Rectal smooth muscle tissue (tissue), 1 donor: ENCODE measurements at regions not wholly inside any gene's neighbourhood (a gene's known extent, or its start where the extent isn't known, plus 50 kb on each side); places are given as distances from the start of the nearest gene placed in this dataset.
"Not testable (repeated sequence)": the region's sequence is repeated elsewhere in the genome, so short reads cannot be mapped to it uniquely, and the experiment has no call there.

Source experiments
- H3K27ac ChIP-seq: one replicate; pipeline ENCODE4 v1.7.0; 2013; ENCODE audit warnings: low read depth, low read length, inconsistent platforms
- H3K27me3 ChIP-seq: one replicate; pipeline ENCODE4 v1.7.0; 2013; ENCODE audit warnings: low read length; ENCODE audit not compliant: control insufficient read depth, insufficient read depth
- H3K36me3 ChIP-seq: one replicate; pipeline ENCODE4 v1.7.0; 2013; ENCODE audit warnings: low read length; ENCODE audit not compliant: control insufficient read depth, insufficient read depth
- H3K4me1 ChIP-seq: one replicate; pipeline ENCODE4 v1.7.0; 2013; ENCODE audit warnings: low read length; ENCODE audit not compliant: control insufficient read depth, insufficient read depth
- H3K4me3 ChIP-seq: one replicate; pipeline ENCODE4 v1.7.0; 2013; ENCODE audit warnings: low read length
- H3K9ac ChIP-seq: one replicate; pipeline ENCODE4 v1.7.0; 2013; ENCODE audit warnings: low read length

- no peaks in the 10 kb centered on the region for H3K27me3 ChIP-seq
- no peak overlapping the region for H3K27ac ChIP-seq
Observed at GRCh38 chr2:34251578-34251977, 652.5 kb upstream of the FAM98A start.

GRCh38 chr2:34244195-34244594, 645.1 kb upstream of the FAM98A start:
- H3K36me3 ChIP-seq = no peaks in the 10 kb centered on the region
- H3K4me1 ChIP-seq = no peaks in the 10 kb centered on the region
- H3K4me3 ChIP-seq = no peak overlapping the region
- no peaks in the 10 kb centered on the region for H3K27me3 ChIP-seq
- H3K9ac ChIP-seq = no peak overlapping the region
- H3K27ac ChIP-seq = no peak overlapping the region

More at GRCh38 chr2:34251578-34251977, 652.5 kb upstream of the FAM98A start:
- no peak overlapping the region for H3K4me3 ChIP-seq
- no peak overlapping the region for H3K9ac ChIP-seq
- no peaks in the 10 kb centered on the region for H3K4me1 ChIP-seq
- no peaks in the 10 kb centered on the region for H3K36me3 ChIP-seq

GRCh38 chr2:34242763-34243123, 643.6 kb upstream of the FAM98A start:
- no peak overlapping the region for H3K9ac ChIP-seq
- no peaks in the 10 kb centered on the region for H3K27me3 ChIP-seq
- H3K4me1 ChIP-seq = no peaks in the 10 kb centered on the region
- H3K36me3 ChIP-seq = no peaks in the 10 kb centered on the region
- H3K27ac ChIP-seq = no peak overlapping the region
- no peak overlapping the region for H3K4me3 ChIP-seq

GRCh38 chr2:34241905-34242762, 643.0 kb upstream of the FAM98A start:
- Histone ChIP-seq H3K4me1 (no peaks in the 10 kb centered on the region), H3K27ac (no peak overlapping the region), H3K4me3 (no peak overlapping the region), H3K27me3 (no peaks in the 10 kb centered on the region), H3K36me3 (no peaks in the 10 kb centered on the region), H3K9ac (no peak overlapping the region)

- Histone ChIP-seq H3K9ac (no peak overlapping the region), H3K27ac (no peak overlapping the region), H3K27me3 (no peaks in the 10 kb centered on the region), H3K4me3 (no peak overlapping the region), H3K36me3 (no peaks in the 10 kb centered on the region), H3K4me1 (no peaks in the 10 kb centered on the region)
Observed at GRCh38 chr2:34239511-34239910, 640.4 kb upstream of the FAM98A start.

- Histone ChIP-seq H3K9ac (no peak overlapping the region), H3K27me3 (no peaks in the 10 kb centered on the region), H3K27ac (no peak overlapping the region), H3K4me1 (no peaks in the 10 kb centered on the region), H3K36me3 (no peaks in the 10 kb centered on the region), H3K4me3 (no peak overlapping the region)
Observed at GRCh38 chr2:34234823-34235222, 635.7 kb upstream of the FAM98A start.

GRCh38 chr2:34229998-34230397, 630.9 kb upstream of the FAM98A start:
- no peaks in the 10 kb centered on the region for H3K4me1 ChIP-seq
- no peaks in the 10 kb centered on the region for H3K27me3 ChIP-seq
- H3K9ac ChIP-seq = no peak overlapping the region
- no peak overlapping the region for H3K4me3 ChIP-seq
- H3K27ac ChIP-seq = no peak overlapping the region
- H3K36me3 ChIP-seq = no peaks in the 10 kb centered on the region

GRCh38 chr2:34215174-34215573, 616.1 kb upstream of the FAM98A start:
- no peak overlapping the region for H3K9ac ChIP-seq
- no peaks in the 10 kb centered on the region for H3K36me3 ChIP-seq
- H3K27me3 ChIP-seq = no peaks in the 10 kb centered on the region
- no peak overlapping the region for H3K4me3 ChIP-seq
- no peaks in the 10 kb centered on the region for H3K4me1 ChIP-seq
- H3K27ac ChIP-seq = no peak overlapping the region

GRCh38 chr2:34210382-34210781, 611.3 kb upstream of the FAM98A start:
- H3K36me3 ChIP-seq, H3K4me3 ChIP-seq, H3K27ac ChIP-seq, H3K27me3 ChIP-seq, H3K9ac ChIP-seq, H3K4me1 ChIP-seq: not testable (repeated sequence)

- Histone ChIP-seq H3K9ac (no peak overlapping the region), H3K27me3 (no peaks in the 10 kb centered on the region), H3K4me3 (no peak overlapping the region), H3K4me1 (no peaks in the 10 kb centered on the region), H3K36me3 (no peaks in the 10 kb centered on the region), H3K27ac (no peak overlapping the region)
Observed at GRCh38 chr2:34204560-34204959, 605.5 kb upstream of the FAM98A start.

GRCh38 chr2:34201099-34201498, 602.0 kb upstream of the FAM98A start:
- Histone ChIP-seq H3K27me3 (no peaks in the 10 kb centered on the region), H3K9ac (no peak overlapping the region), H3K4me1 (no peaks in the 10 kb centered on the region), H3K27ac (no peak overlapping the region), H3K36me3 (no peaks in the 10 kb centered on the region), H3K4me3 (no peak overlapping the region)

- no peaks in the 10 kb centered on the region for H3K27me3 ChIP-seq
- no peaks in the 10 kb centered on the region for H3K4me1 ChIP-seq
- no peak overlapping the region for H3K27ac ChIP-seq
- no peaks in the 10 kb centered on the region for H3K36me3 ChIP-seq
- no peak overlapping the region for H3K9ac ChIP-seq
- H3K4me3 ChIP-seq = no peak overlapping the region
Observed at GRCh38 chr2:34199971-34200370, 600.9 kb upstream of the FAM98A start.

GRCh38 chr2:34193164-34193563, 594.1 kb upstream of the FAM98A start:
- Histone ChIP-seq H3K9ac (no peak overlapping the region), H3K36me3 (no peaks in the 10 kb centered on the region)

More at GRCh38 chr2:34193164-34193563, 594.1 kb upstream of the FAM98A start:
- H3K4me3 ChIP-seq = no peak overlapping the region
- H3K4me1 ChIP-seq = no peaks in the 10 kb centered on the region
- H3K27me3 ChIP-seq = no peaks in the 10 kb centered on the region
- no peak overlapping the region for H3K27ac ChIP-seq
